ENCODE measurements at regions not wholly inside any gene's neighbourhood (a gene's known extent, or its start where the extent isn't known, plus 50 kb on each side); places are given as distances from the start of the nearest gene placed in this dataset.

- H3K4me3 Mint-ChIP-seq (ENCODE audit: low read depth): no peak overlapping the region
- H3K36me3 Mint-ChIP-seq (ENCODE audit: insufficient read depth): no peaks in the 10 kb centered on the region
- no peak overlapping the region for H3K27ac Mint-ChIP-seq
- peaks cover 25% of the 10 kb centered on the region for H3K4me1 Mint-ChIP-seq (ENCODE audit: low read depth)
- H3K27me3 Mint-ChIP-seq: peaks cover 33% of the 10 kb centered on the region
- DNase-seq (ENCODE audit: low spot score, unreplicated experiment): no peak
- TF ChIP-seq, protein P1, sequence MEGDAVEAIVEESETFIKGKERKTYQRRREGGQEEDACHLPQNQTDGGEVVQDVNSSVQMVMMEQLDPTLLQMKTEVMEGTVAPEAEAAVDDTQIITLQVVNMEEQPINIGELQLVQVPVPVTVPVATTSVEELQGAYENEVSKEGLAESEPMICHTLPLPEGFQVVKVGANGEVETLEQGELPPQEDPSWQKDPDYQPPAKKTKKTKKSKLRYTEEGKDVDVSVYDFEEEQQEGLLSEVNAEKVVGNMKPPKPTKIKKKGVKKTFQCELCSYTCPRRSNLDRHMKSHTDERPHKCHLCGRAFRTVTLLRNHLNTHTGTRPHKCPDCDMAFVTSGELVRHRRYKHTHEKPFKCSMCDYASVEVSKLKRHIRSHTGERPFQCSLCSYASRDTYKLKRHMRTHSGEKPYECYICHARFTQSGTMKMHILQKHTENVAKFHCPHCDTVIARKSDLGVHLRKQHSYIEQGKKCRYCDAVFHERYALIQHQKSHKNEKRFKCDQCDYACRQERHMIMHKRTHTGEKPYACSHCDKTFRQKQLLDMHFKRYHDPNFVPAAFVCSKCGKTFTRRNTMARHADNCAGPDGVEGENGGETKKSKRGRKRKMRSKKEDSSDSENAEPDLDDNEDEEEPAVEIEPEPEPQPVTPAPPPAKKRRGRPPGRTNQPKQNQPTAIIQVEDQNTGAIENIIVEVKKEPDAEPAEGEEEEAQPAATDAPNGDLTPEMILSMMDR (IDR thresholded peaks at IDR 0.05; ENCODE audit: unreplicated experiment): no peak
- peaks cover 3% of the 10 kb centered on the region for H3K9me3 Mint-ChIP-seq (ENCODE audit: low read depth)
These were observed 121.3 kb downstream of the PRLHR start for GRCh38 chr10:118474111-118474510.

- Mint-ChIP-seq H3K36me3 (ENCODE audit: insufficient read depth) (no peaks in the 10 kb centered on the region), H3K27me3 (peaks cover 40% of the 10 kb centered on the region), H3K27ac (peak overlapping the region; percentile 29), H3K4me3 (ENCODE audit: low read depth) (no peak overlapping the region), H3K4me1 (ENCODE audit: low read depth) (peaks cover 25% of the 10 kb centered on the region), H3K9me3 (ENCODE audit: low read depth) (peaks cover 3% of the 10 kb centered on the region)
- TF ChIP-seq, protein P1 (IDR thresholded peaks at IDR 0.05; ENCODE audit: unreplicated experiment): no peak
- no peak for DNase-seq (ENCODE audit: low spot score, unreplicated experiment)
These were observed 122.0 kb downstream of the PRLHR start for GRCh38 chr10:118473305-118473960.

DNA sequence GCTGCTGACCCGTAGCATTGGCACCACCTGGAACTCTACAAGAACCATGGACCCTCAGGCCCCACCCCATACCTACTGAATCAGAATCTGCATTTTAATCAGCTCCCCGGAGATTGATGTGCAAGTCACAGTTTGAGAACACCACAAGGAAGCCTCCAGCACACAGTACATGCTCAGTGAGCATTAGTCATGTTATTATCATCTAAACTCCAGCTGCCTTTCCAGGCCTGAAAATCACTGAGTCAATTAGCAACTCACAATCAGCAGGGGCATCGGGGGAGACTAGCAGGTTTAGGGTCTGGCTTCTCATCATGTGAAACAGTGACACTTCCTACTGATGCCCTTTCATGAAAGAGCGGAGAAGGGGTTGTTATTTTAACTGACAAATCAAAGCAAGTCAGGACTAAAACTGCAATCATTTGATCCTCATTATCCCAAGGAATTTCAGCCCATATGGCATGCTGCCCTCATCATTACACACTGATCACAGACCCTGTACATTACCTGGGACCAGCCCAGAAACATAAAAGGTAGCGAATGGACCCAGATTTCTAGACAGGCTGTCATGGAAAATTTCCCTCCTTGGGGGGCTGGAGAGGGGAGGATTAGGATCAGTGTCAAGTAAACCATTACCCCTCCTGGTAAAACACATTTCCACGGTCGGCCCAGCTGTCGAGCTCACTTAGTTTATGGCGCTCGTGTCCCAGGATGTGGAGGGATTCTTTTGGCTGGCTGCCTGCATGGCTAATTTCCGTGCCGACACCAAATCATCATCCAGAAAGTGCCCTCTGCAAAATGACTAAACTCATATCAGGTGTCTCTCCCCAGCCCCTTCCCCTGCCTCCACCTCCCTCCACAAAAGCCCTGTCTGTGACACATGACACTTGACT lies 122.8 kb downstream of the PRLHR start:
- no peak for DNase-seq (ENCODE audit: low spot score, unreplicated experiment)
- peaks cover 26% of the 10 kb centered on the region for H3K4me1 Mint-ChIP-seq (ENCODE audit: low read depth)
- TF ChIP-seq, protein P1 (IDR thresholded peaks at IDR 0.05; ENCODE audit: unreplicated experiment): no peak
- peaks cover 44% of the 10 kb centered on the region for H3K27me3 Mint-ChIP-seq
- H3K9me3 Mint-ChIP-seq (ENCODE audit: low read depth): peaks cover 3% of the 10 kb centered on the region
- no peak overlapping the region for H3K4me3 Mint-ChIP-seq (ENCODE audit: low read depth)
- H3K27ac Mint-ChIP-seq: no peak overlapping the region
- no peaks in the 10 kb centered on the region for H3K36me3 Mint-ChIP-seq (ENCODE audit: insufficient read depth)

GRCh38 chr10:118471863-118472262 lies 123.6 kb downstream of the PRLHR start:
- TF ChIP-seq, protein P1 (IDR thresholded peaks at IDR 0.05; ENCODE audit: unreplicated experiment): no peak
- DNase-seq (ENCODE audit: low spot score, unreplicated experiment): no peak
- no peak overlapping the region for H3K4me3 Mint-ChIP-seq (ENCODE audit: low read depth)
- peaks cover 3% of the 10 kb centered on the region for H3K9me3 Mint-ChIP-seq (ENCODE audit: low read depth)
- H3K36me3 Mint-ChIP-seq (ENCODE audit: insufficient read depth): no peaks in the 10 kb centered on the region
- H3K4me1 Mint-ChIP-seq (ENCODE audit: low read depth): peaks cover 34% of the 10 kb centered on the region
- no peak overlapping the region for H3K27ac Mint-ChIP-seq
- H3K27me3 Mint-ChIP-seq: peaks cover 52% of the 10 kb centered on the region

GRCh38 chr10:118470470-118470869 lies 125.0 kb downstream of the PRLHR start:
- no peaks in the 10 kb centered on the region for H3K36me3 Mint-ChIP-seq (ENCODE audit: insufficient read depth)
- no peak overlapping the region for H3K4me3 Mint-ChIP-seq (ENCODE audit: low read depth)
- DNase-seq (ENCODE audit: low spot score, unreplicated experiment): no peak
- TF ChIP-seq, protein P1 (IDR thresholded peaks at IDR 0.05; ENCODE audit: unreplicated experiment): no peak
- peaks cover 35% of the 10 kb centered on the region for H3K4me1 Mint-ChIP-seq (ENCODE audit: low read depth)
- H3K27ac Mint-ChIP-seq: peak overlapping the region; percentile 77
- H3K9me3 Mint-ChIP-seq (ENCODE audit: low read depth): peaks cover 3% of the 10 kb centered on the region
- peaks cover 65% of the 10 kb centered on the region for H3K27me3 Mint-ChIP-seq
